IPS-20b (cell line): ENCODE measurements at regions not wholly inside any gene's neighbourhood (a gene's known extent, or its start where the extent isn't known, plus 50 kb on each side); places are given as distances from the start of the nearest gene placed in this dataset.

Source experiments
- H3K27ac ChIP-seq: one replicate; pipeline ENCODE4 v1.5.1; 2013; ENCODE audit warnings: low read length
- H3K27me3 ChIP-seq: 2 replicates; pipeline ENCODE4 v1.6.1; 2013; ENCODE audit warnings: mild to moderate bottlenecking, low read length, inconsistent platforms; ENCODE audit not compliant: insufficient read depth
- H3K36me3 ChIP-seq: 2 replicates; pipeline ENCODE4 v1.6.1; 2013; ENCODE audit warnings: low read depth, mild to moderate bottlenecking, inconsistent platforms, low read length, moderate library complexity; ENCODE audit not compliant: insufficient read depth
- H3K4me1 ChIP-seq: 2 replicates; pipeline ENCODE4 v1.6.1; 2013; ENCODE audit warnings: mild to moderate bottlenecking, control low read depth, inconsistent platforms, low read length, moderate library complexity; ENCODE audit not compliant: insufficient read depth
- H3K4me3 ChIP-seq: 2 replicates; pipeline ENCODE4 v1.5.1; 2013; ENCODE audit warnings: mild to moderate bottlenecking, low read length, inconsistent platforms
- H3K9ac ChIP-seq: 2 replicates; pipeline ENCODE4 v1.6.1; 2013; ENCODE audit warnings: low read depth, mild to moderate bottlenecking, inconsistent platforms, low read length, moderate library complexity
- H3K9me3 ChIP-seq: 2 replicates; pipeline ENCODE4 v1.6.1; 2013; ENCODE audit warnings: mild to moderate bottlenecking, low read depth, low read length, inconsistent platforms; ENCODE audit not compliant: insufficient read depth

- H3K4me3 ChIP-seq, result no peak overlapping the region
- H3K4me1 ChIP-seq, result peaks cover 8% of the 10 kb centered on the region; the same call in 1 of the 2 replicates
- no peak overlapping the region for H3K27ac ChIP-seq
- H3K27me3 ChIP-seq, result no peaks in the 10 kb centered on the region
- H3K9me3 ChIP-seq, result peaks cover 7% of the 10 kb centered on the region; the same call in 1 of the 2 replicates
- no peaks in the 10 kb centered on the region for H3K36me3 ChIP-seq
- no peak overlapping the region for H3K9ac ChIP-seq
Measured at GRCh38 chr6:22783931-22784330, 214.6 kb downstream of the HDGFL1 start.

- H3K9me3 ChIP-seq, result no peaks in the 10 kb centered on the region
- no peaks in the 10 kb centered on the region for H3K36me3 ChIP-seq
- H3K27ac ChIP-seq, result no peak overlapping the region
- peaks cover 8% of the 10 kb centered on the region; the same call in 1 of the 2 replicates for H3K4me1 ChIP-seq
- H3K27me3 ChIP-seq, result no peaks in the 10 kb centered on the region
- H3K9ac ChIP-seq, result no peak overlapping the region
- H3K4me3 ChIP-seq, result no peak overlapping the region
Measured at GRCh38 chr6:22784601-22785410, 215.4 kb downstream of the HDGFL1 start.

- Histone ChIP-seq H3K27me3 (no peaks in the 10 kb centered on the region), H3K9ac (no peak overlapping the region), H3K9me3 (no peaks in the 10 kb centered on the region), H3K27ac (no peak overlapping the region), H3K4me1 (peaks cover 8% of the 10 kb centered on the region; the same call in 1 of the 2 replicates), H3K4me3 (no peak overlapping the region), H3K36me3 (no peaks in the 10 kb centered on the region)
Measured at GRCh38 chr6:22788038-22788437, 218.7 kb downstream of the HDGFL1 start.

- Histone ChIP-seq H3K27ac (no peak overlapping the region), H3K4me3 (no peak overlapping the region), H3K9ac (no peak overlapping the region), H3K27me3 (no peaks in the 10 kb centered on the region), H3K4me1 (peaks cover 7% of the 10 kb centered on the region; the same call in 1 of the 2 replicates), H3K9me3 (peaks cover 7% of the 10 kb centered on the region), H3K36me3 (no peaks in the 10 kb centered on the region)
Measured at GRCh38 chr6:22789315-22789714, 219.9 kb downstream of the HDGFL1 start.

GRCh38 chr6:22794844-22795243, 225.5 kb downstream of the HDGFL1 start:
- H3K4me3 ChIP-seq, result no peak overlapping the region

GRCh38 chr6:22800451-22800850, 231.1 kb downstream of the HDGFL1 start:
- H3K27ac ChIP-seq, result no peak overlapping the region
- no peaks in the 10 kb centered on the region for H3K36me3 ChIP-seq
- no peaks in the 10 kb centered on the region for H3K4me1 ChIP-seq
- no peaks in the 10 kb centered on the region for H3K9me3 ChIP-seq
- H3K4me3 ChIP-seq, result no peak overlapping the region
- H3K27me3 ChIP-seq, result no peaks in the 10 kb centered on the region
- no peak overlapping the region for H3K9ac ChIP-seq

More at GRCh38 chr6:22794844-22795243, 225.5 kb downstream of the HDGFL1 start:
- Histone ChIP-seq H3K9me3 (peaks cover 17% of the 10 kb centered on the region), H3K36me3 (no peaks in the 10 kb centered on the region), H3K27ac (no peak overlapping the region), H3K27me3 (no peaks in the 10 kb centered on the region), H3K4me1 (no peaks in the 10 kb centered on the region), H3K9ac (no peak overlapping the region)

GRCh38 chr6:22801831-22802230, 232.5 kb downstream of the HDGFL1 start:
- Histone ChIP-seq H3K27me3 (no peaks in the 10 kb centered on the region), H3K36me3 (no peaks in the 10 kb centered on the region), H3K4me1 (no peaks in the 10 kb centered on the region), H3K9ac (no peak overlapping the region), H3K9me3 (no peaks in the 10 kb centered on the region), H3K4me3 (no peak overlapping the region), H3K27ac (no peak overlapping the region)

GRCh38 chr6:22804620-22805261, 235.4 kb downstream of the HDGFL1 start:
- no peak overlapping the region for H3K9ac ChIP-seq
- no peaks in the 10 kb centered on the region for H3K9me3 ChIP-seq
- H3K36me3 ChIP-seq, result no peaks in the 10 kb centered on the region
- H3K27me3 ChIP-seq, result no peaks in the 10 kb centered on the region
- H3K4me1 ChIP-seq, result peaks cover 5% of the 10 kb centered on the region; the same call in 1 of the 2 replicates
- no peak overlapping the region for H3K4me3 ChIP-seq
- H3K27ac ChIP-seq, result no peak overlapping the region

GRCh38 chr6:22807261-22807660, 237.9 kb downstream of the HDGFL1 start:
- no peak overlapping the region for H3K4me3 ChIP-seq
- no peak overlapping the region for H3K27ac ChIP-seq
- H3K27me3 ChIP-seq, result no peaks in the 10 kb centered on the region
- H3K4me1 ChIP-seq, result peaks cover 5% of the 10 kb centered on the region; the same call in 1 of the 2 replicates
- no peaks in the 10 kb centered on the region for H3K9me3 ChIP-seq
- H3K36me3 ChIP-seq, result no peaks in the 10 kb centered on the region
- no peak overlapping the region for H3K9ac ChIP-seq

GRCh38 chr6:22807818-22808217, 238.5 kb downstream of the HDGFL1 start:
- peaks cover 5% of the 10 kb centered on the region; the same call in 1 of the 2 replicates for H3K4me1 ChIP-seq
- no peak overlapping the region for H3K9ac ChIP-seq
- H3K36me3 ChIP-seq, result no peaks in the 10 kb centered on the region
- no peaks in the 10 kb centered on the region for H3K27me3 ChIP-seq
- no peak overlapping the region for H3K4me3 ChIP-seq
- no peaks in the 10 kb centered on the region for H3K9me3 ChIP-seq
- H3K27ac ChIP-seq, result no peak overlapping the region

GRCh38 chr6:22808466-22808865, 239.1 kb downstream of the HDGFL1 start:
- no peaks in the 10 kb centered on the region for H3K9me3 ChIP-seq
- no peaks in the 10 kb centered on the region for H3K27me3 ChIP-seq
- H3K36me3 ChIP-seq, result no peaks in the 10 kb centered on the region
- no peak overlapping the region for H3K27ac ChIP-seq
- H3K9ac ChIP-seq, result no peak overlapping the region
- H3K4me3 ChIP-seq, result no peak overlapping the region
- peaks cover 5% of the 10 kb centered on the region; the same call in 1 of the 2 replicates for H3K4me1 ChIP-seq

- Histone ChIP-seq H3K4me3 (no peak overlapping the region), H3K9me3 (no peaks in the 10 kb centered on the region), H3K4me1 (peaks cover 5% of the 10 kb centered on the region; the same call in 1 of the 2 replicates), H3K36me3 (no peaks in the 10 kb centered on the region), H3K27me3 (no peaks in the 10 kb centered on the region), H3K27ac (no peak overlapping the region), H3K9ac (no peak overlapping the region)
Measured at GRCh38 chr6:22809370-22809769, 240.0 kb downstream of the HDGFL1 start.
